ENCODE measurements at regions not wholly inside any gene's neighbourhood (a gene's known extent, or its start where the extent isn't known, plus 50 kb on each side); places are given as distances from the start of the nearest gene placed in this dataset.
A peak's percentile ranks its signal among the peaks of the same experiment; 100 is the strongest.

GRCh38 chr20:57908704-57909630 lies 199.2 kb upstream of the PMEPA1 start:
- no peak for DNase-seq

- no peak for DNase-seq
Observed at GRCh38 chr20:57908226-57908625, 198.4 kb upstream of the PMEPA1 start.

- peak; percentile 44 for DNase-seq
Observed at GRCh38 chr20:57907131-57908000, 197.6 kb upstream of the PMEPA1 start.

GRCh38 chr20:57905448-57905847 lies 195.6 kb upstream of the PMEPA1 start:
- no peak for DNase-seq

GRCh38 chr20:57904314-57905105 lies 194.7 kb upstream of the PMEPA1 start:
- peak; percentile 10 for DNase-seq

- DNase-seq = peak; percentile 29
Observed at GRCh38 chr20:57902473-57902872, 192.7 kb upstream of the PMEPA1 start.

- no peak for DNase-seq
Observed at GRCh38 chr20:57901526-57901925, 191.7 kb upstream of the PMEPA1 start.

GRCh38 chr20:57900226-57900905 lies 190.6 kb upstream of the PMEPA1 start:
- no peak for DNase-seq

- DNase-seq = no peak
Observed at GRCh38 chr20:57899554-57899953, 189.7 kb upstream of the PMEPA1 start.

GRCh38 chr20:57898332-57898731 lies 188.5 kb upstream of the PMEPA1 start:
- DNase-seq = no peak

- DNase-seq = no peak
Observed at GRCh38 chr20:57897891-57898290, 188.1 kb upstream of the PMEPA1 start.

- no peak for DNase-seq
Observed at GRCh38 chr20:57897156-57897874, 187.5 kb upstream of the PMEPA1 start.

GRCh38 chr20:57896563-57896962 lies 186.7 kb upstream of the PMEPA1 start:
- DNase-seq = no peak

GRCh38 chr20:57896017-57896416 lies 186.2 kb upstream of the PMEPA1 start:
- DNase-seq = no peak

GRCh38 chr20:57895161-57895855 lies 185.5 kb upstream of the PMEPA1 start:
- no peak for DNase-seq

GRCh38 chr20:57894522-57894921 lies 184.7 kb upstream of the PMEPA1 start:
- DNase-seq = no peak

- no peak for DNase-seq
Observed at GRCh38 chr20:57894096-57894495, 184.3 kb upstream of the PMEPA1 start.

GRCh38 chr20:57893366-57893999 lies 183.7 kb upstream of the PMEPA1 start:
- DNase-seq = no peak

- no peak for DNase-seq
Observed at GRCh38 chr20:57892471-57892870, 182.7 kb upstream of the PMEPA1 start.

GRCh38 chr20:57891014-57891413 lies 181.2 kb upstream of the PMEPA1 start:
- no peak for DNase-seq

Data from hematopoietic multipotent progenitor cell treated with erythropoietin and hydrocortisone succinate and interleukin-3 and kit ligand, for 6 days (in vitro differentiated cells).